ENCODE measurements at regions not wholly inside any gene's neighbourhood (a gene's known extent, or its start where the extent isn't known, plus 50 kb on each side); places are given as distances from the start of the nearest gene placed in this dataset.

- TF ChIP-seq CTCF (IDR thresholded peaks at IDR 0.05; ENCODE audit: low read depth, low read length): no peak
- TF ChIP-seq EZH2phosphoT487 (IDR thresholded peaks at IDR 0.05; ENCODE audit: low read depth): no peak
Observed at GRCh38 chr15:59828263-59828662, 139.1 kb upstream of the BNIP2 start.

All from OCI-LY3 (cell line).